22Rv1 (cell line): ENCODE measurements at regions not wholly inside any gene's neighbourhood (a gene's known extent, or its start where the extent isn't known, plus 50 kb on each side); places are given as distances from the start of the nearest gene placed in this dataset.

Experiments used
- ZFX ChIP-seq: fragments of 450-650 bp; IDR thresholded peaks from 2 replicates; pipeline ENCODE4 v1.6.1; 2017; ENCODE audit warnings: antibody characterized with exemption, borderline replicate concordance
- TF ChIP-seq, protein P1 (sequence below): fragments of 450-650 bp; IDR thresholded peaks from 2 replicates; pipeline ENCODE4 v1.5.1; 2017; ENCODE audit warnings: mild to moderate bottlenecking

DNA sequence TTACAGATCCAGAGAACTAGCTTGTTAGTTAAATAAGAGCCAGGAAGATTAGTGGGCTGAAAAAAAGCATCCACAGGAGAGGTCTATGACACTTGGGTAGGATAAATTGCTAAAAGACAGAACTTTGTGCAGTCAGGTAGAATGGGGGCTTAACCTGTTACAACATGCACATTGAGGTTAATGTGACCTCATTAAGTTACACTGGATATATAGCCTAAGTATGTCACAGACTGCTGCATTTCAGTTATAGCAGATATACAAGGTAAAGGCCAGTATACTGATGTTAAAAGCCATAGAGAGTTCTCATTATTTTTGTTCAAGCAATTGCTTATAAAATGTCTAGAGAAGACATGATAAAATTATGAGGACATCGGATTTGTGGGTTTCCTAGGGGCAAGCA is 1179.9 kb upstream of the PCDH9 start:
- TF ChIP-seq, protein P1, sequence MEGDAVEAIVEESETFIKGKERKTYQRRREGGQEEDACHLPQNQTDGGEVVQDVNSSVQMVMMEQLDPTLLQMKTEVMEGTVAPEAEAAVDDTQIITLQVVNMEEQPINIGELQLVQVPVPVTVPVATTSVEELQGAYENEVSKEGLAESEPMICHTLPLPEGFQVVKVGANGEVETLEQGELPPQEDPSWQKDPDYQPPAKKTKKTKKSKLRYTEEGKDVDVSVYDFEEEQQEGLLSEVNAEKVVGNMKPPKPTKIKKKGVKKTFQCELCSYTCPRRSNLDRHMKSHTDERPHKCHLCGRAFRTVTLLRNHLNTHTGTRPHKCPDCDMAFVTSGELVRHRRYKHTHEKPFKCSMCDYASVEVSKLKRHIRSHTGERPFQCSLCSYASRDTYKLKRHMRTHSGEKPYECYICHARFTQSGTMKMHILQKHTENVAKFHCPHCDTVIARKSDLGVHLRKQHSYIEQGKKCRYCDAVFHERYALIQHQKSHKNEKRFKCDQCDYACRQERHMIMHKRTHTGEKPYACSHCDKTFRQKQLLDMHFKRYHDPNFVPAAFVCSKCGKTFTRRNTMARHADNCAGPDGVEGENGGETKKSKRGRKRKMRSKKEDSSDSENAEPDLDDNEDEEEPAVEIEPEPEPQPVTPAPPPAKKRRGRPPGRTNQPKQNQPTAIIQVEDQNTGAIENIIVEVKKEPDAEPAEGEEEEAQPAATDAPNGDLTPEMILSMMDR = no peak
- no peak for TF ChIP-seq ZFX
